Erythroblast (primary cell): ENCODE measurements at regions not wholly inside any gene's neighbourhood (a gene's known extent, or its start where the extent isn't known, plus 50 kb on each side); places are given as distances from the start of the nearest gene placed in this dataset.
"Not testable (repeated sequence)": the region's sequence is repeated elsewhere in the genome, so short reads cannot be mapped to it uniquely, and the experiment has no call there.

Experiments used
- GATA1 ChIP-seq: IDR thresholded peaks from 2 replicates; pipeline ENCODE4 v1.6.1; 2011; ENCODE audit warnings: low read depth, mild to moderate bottlenecking, control low read depth, low read length, moderate library complexity
- POLR2A ChIP-seq: IDR thresholded peaks from 2 replicates; pipeline ENCODE4 v1.6.1; 2011; ENCODE audit warnings: mild to moderate bottlenecking, low read length

DNA sequence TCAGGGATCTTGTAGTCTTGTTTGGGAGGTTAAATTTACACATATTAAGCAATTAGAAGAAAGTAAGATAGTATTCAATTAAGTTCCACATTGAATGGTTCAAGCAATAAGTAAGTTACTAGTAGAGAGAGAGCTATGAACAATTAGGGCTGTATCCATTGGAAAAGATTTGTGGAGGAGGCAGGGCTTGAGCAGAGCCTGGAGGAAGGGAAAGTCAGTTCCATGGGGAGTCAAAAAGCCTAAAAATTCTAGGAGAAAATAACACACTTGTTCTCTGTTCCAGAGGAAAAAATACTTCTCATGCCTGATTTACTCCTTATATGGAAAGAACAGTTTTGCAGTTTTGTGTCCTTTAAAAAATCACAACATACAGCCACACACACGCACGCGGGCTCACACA is 730.0 kb downstream of the PRIM2 start:
- TF ChIP-seq POLR2A, GATA1: not testable (repeated sequence)
